K562 (cell line): ENCODE measurements at regions not wholly inside any gene's neighbourhood (a gene's known extent, or its start where the extent isn't known, plus 50 kb on each side); places are given as distances from the start of the nearest gene placed in this dataset.

Experiments
- ATAC-seq: fragments of 200-7000 bp; cut with Tn5 transposase; 3 replicates; pipeline ENCODE4 v1.9.1; 2020; ENCODE audit warnings: moderate library complexity
- BruUV-seq: library from RNA; stranded (reverse); fragments of 400-500 nt; replicated peaks from 2 replicates; lab custom pipeline; 2021; lab: Mats Ljungman, UMichigan
- CTCF ChIA-PET: fragments of 300-600 bp; formaldehyde crosslinking; extraction: SDS; loops from one replicate; lab custom pipeline; 2021; ENCODE audit warnings: low intra/inter-chr PET ratio; lab: Yijun Ruan, JAX
- POLR2A ChIA-PET: fragments of 300-600, 350-650 bp; sonication (Branson Sonifier 250); formaldehyde crosslinking; extraction: SDS; loops from one replicate; lab custom pipeline; 2021; ENCODE audit warnings: antibody characterized with exemption, inconsistent platforms; lab: Yijun Ruan, JAX
- DNase-seq, 4 experiments: peaks; one replicate each; pipeline versions ENCODE4 v3.0.0 to v3.0.0-alpha.2; 2011 to 2018; ENCODE audit warnings: low spot score in 3 of 4, mixed read lengths in 3 of 4; ENCODE audit errors: extremely low read depth in 1 of 4
- FAIRE-seq: peaks from 2 replicates; lab custom pipeline; 2011; peaks lifted over from hg19 to GRCh38; lab: Jason Lieb, UNC
- H2AFZ ChIP-seq: 2 replicates; pipeline ENCODE4 v1.6.0; 2011; ENCODE audit warnings: low read depth, low read length, control low read depth, inconsistent platforms
- H3K27ac ChIP-seq: fragments of 200-600 bp; 3 replicates; pipeline ENCODE4 v1.8.0; 2011; ENCODE audit warnings: low read depth, mild to moderate bottlenecking, control low read depth, inconsistent platforms, low read length, moderate library complexity, mixed read lengths; ENCODE audit errors: extremely low read depth
- H3K27me3 ChIP-seq, 2 experiments: fragments of 300-600 bp in 1 of 2; 2 replicates in 1 of 2; 3 replicates in 1 of 2; pipeline versions ENCODE4 v1.6.0 to v1.8.0; 2011; ENCODE audit warnings: inconsistent platforms in 2 of 2, low read length in 2 of 2, mild to moderate bottlenecking in 1 of 2, mixed read lengths in 1 of 2, moderate library complexity in 1 of 2; ENCODE audit not compliant: control insufficient read depth in 2 of 2, insufficient read depth in 2 of 2
- H3K36me3 ChIP-seq: fragments of 300-600 bp; 3 replicates; pipeline ENCODE4 v1.8.0; 2011; ENCODE audit warnings: mild to moderate bottlenecking, low read length, inconsistent platforms; ENCODE audit not compliant: control insufficient read depth, insufficient read depth
- H3K4me1 ChIP-seq, 2 experiments: fragments of 200-600 bp in 1 of 2; replicated peaks in 1 of 2; 2 replicates in 1 of 2; 3 replicates in 1 of 2; pipeline versions ENCODE4 v1.5.1 to v1.8.0; 2011; ENCODE audit warnings: inconsistent platforms in 2 of 2, low read length in 2 of 2, mild to moderate bottlenecking in 1 of 2, mixed read lengths in 1 of 2, moderate library complexity in 1 of 2; ENCODE audit not compliant: control insufficient read depth in 2 of 2, insufficient read depth in 2 of 2
- H3K4me2 ChIP-seq: 2 replicates; pipeline ENCODE4 v1.6.1; 2011; ENCODE audit warnings: low read length, control low read depth, inconsistent platforms, mixed read lengths; ENCODE audit not compliant: insufficient read depth
- H3K4me3 ChIP-seq: fragments of 200-600 bp; sonication (generic), shearing (Covaris generic); 2 replicates; pipeline ENCODE4 v1.5.1; 2016; ENCODE audit warnings: control low read depth, inconsistent platforms
- H3K79me2 ChIP-seq: fragments of 200-600 bp; 3 replicates; pipeline ENCODE4 v1.8.0; 2011; ENCODE audit warnings: low read length, inconsistent platforms; ENCODE audit not compliant: control insufficient read depth, insufficient read depth
- H3K9ac ChIP-seq, 2 experiments: 2 replicates each; pipeline versions ENCODE4 v1.6.0 to v1.6.1; 2011; ENCODE audit warnings: low read depth in 2 of 2, low read length in 2 of 2, control low read depth in 1 of 2, inconsistent platforms in 1 of 2, mild to moderate bottlenecking in 1 of 2, mixed read lengths in 1 of 2; ENCODE audit not compliant: insufficient read depth in 1 of 2
- H3K9me1 ChIP-seq: one replicate; pipeline ENCODE4 v1.6.0; 2011; ENCODE audit warnings: inconsistent platforms, mild to moderate bottlenecking, low read length, moderate library complexity; ENCODE audit not compliant: control insufficient read depth, insufficient read depth
- H3K9me3 ChIP-seq: replicated peaks from 2 replicates; pipeline ENCODE4 v1.5.1; 2011; ENCODE audit warnings: low read depth, low read length, inconsistent platforms; ENCODE audit not compliant: control insufficient read depth, insufficient read depth
- H4K20me1 ChIP-seq: replicated peaks from 2 replicates; pipeline ENCODE4 v1.6.1; 2011; ENCODE audit warnings: low read length, inconsistent platforms, mixed read lengths; ENCODE audit not compliant: control insufficient read depth, insufficient read depth
- HNRNPUL1 ChIP-seq: fragments of 200-400 bp; formaldehyde crosslinking; IDR thresholded peaks from 2 replicates; pipeline ENCODE4 v1.6.1; 2017; ENCODE audit warnings: low read length
- PATZ1 ChIP-seq: fragments of 250-450 bp; sonication (Bioruptor Pico); IDR thresholded peaks from 2 replicates; pipeline ENCODE4 v1.5.0; 2020; ENCODE audit warnings: mild to moderate bottlenecking, borderline replicate concordance
- STAG1 ChIP-seq: sonication (generic); formaldehyde crosslinking; IDR thresholded peaks from 2 replicates; pipeline ENCODE4 v1.5.0; 2020; ENCODE audit warnings: missing genetic modification reagents, borderline replicate concordance
- TARDBP ChIP-seq: fragments of 450-650 bp; IDR thresholded peaks from 2 replicates; pipeline ENCODE4 v1.6.1; 2016
- TCF7L2 ChIP-seq: fragments of 150-350 bp; IDR thresholded peaks from 2 replicates; pipeline ENCODE4 v1.6.1; 2016; ENCODE audit warnings: low read depth, mild to moderate bottlenecking, low read length, moderate library complexity
- ZFP1 ChIP-seq: fragments of 450-650 bp; formaldehyde crosslinking; IDR thresholded peaks from 2 replicates; pipeline ENCODE4 v1.4.0; 2020; ENCODE audit warnings: mild to moderate bottlenecking, mixed read lengths
- ZKSCAN8 ChIP-seq: fragments of 200-800 bp; sonication (Bioruptor generic); IDR thresholded peaks from 2 replicates; pipeline ENCODE4 v1.6.1; 2016; ENCODE audit warnings: missing genetic modification characterization, missing compliant biosample characterization
- ZNF134 ChIP-seq: fragments of 250-450 bp; sonication (Bioruptor Pico); conservative IDR thresholded peaks from 2 replicates; pipeline ENCODE4 v1.4.0; 2020
- ZNF146 ChIP-seq: IDR thresholded peaks from one replicate; pipeline ENCODE4 v1.6.1; 2018; ENCODE audit warnings: missing compliant biosample characterization; ENCODE audit not compliant: unreplicated experiment
- WGBS: fragments of 100-300 bp; shearing (Covaris generic); methylation state at CpG from one replicate; pipeline ENCODE4 v1.1.6; 2016; ENCODE audit warnings: low coverage, mixed read lengths; ENCODE audit not compliant: insufficient coverage; ENCODE audit errors: missing lambda C conversion rate; 5-methylcytosine and 5-hydroxymethylcytosine counted together
- in situ Hi-C: fragments of 300-500 bp; cut with MboI; formaldehyde crosslinking; loops from 4 replicates; pipeline ENCODE4 v1.15.0; 2018; ENCODE audit warnings: inconsistent platforms, mixed read lengths
- intact Hi-C: fragments of 100-400 bp; cut with micrococcal nuclease; formaldehyde crosslinking; loops from 2 replicates; pipeline ENCODE4 v1.14.2; 2022
- TF ChIP-seq, protein P1 (sequence below), 2 experiments: fragments of 450-650 bp in 1 of 2; sonication (generic) in 1 of 2; formaldehyde crosslinking; conservative IDR thresholded peaks; 2 replicates each; pipeline versions ENCODE4 v1.4.0 to v1.8.1; 2020 to 2022; ENCODE audit warnings: mild to moderate bottlenecking in 1 of 2, missing genetic modification reagents in 1 of 2
- TF ChIP-seq, protein P2 (sequence below): fragments of 450-650 bp; IDR thresholded peaks from 2 replicates; pipeline ENCODE4 v1.6.1; 2017; ENCODE audit warnings: antibody characterized with exemption

DNA sequence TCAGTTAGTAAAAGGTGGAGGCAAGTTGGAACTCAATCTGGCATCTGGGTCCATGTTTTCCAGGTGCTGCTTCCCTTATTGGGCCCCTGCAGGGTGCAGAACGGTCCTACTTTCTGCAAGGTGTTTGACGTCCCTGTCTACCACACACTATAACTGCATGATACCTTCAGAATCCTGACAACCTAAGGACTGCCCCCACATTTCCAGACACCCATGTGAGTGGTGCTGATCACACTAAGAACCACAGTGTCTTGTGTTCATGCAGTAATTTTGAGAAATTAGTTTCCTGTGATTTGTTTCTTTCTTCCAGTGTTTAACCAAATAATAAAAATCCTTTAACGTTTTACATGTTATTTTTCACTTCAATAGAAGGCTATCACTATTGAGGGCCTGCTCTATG, 121.1 kb upstream of the MDM1 start:
- ChIA-PET POLR2A (interaction anchor here (1.1 kb wide), 1 partner anchor 18 kb away, joined by 5 read pairs; no protein-coding TSS in a partner anchor), CTCF (no interaction called here)
- no peaks in the 10 kb centered on the region; a peak in 1 of 5 replicates for H3K27me3 ChIP-seq
- no peaks in the 10 kb centered on the region for H4K20me1 ChIP-seq
- WGBS: 3% methylated on average over 3 of the region's 3 CpGs
- DNase-seq (no peak), ATAC-seq (no peak), FAIRE-seq (no peak)
- peaks cover 0 to 24% of the 10 kb centered on the region in 2 experiments; a peak in 3 of 5 replicates for H3K4me1 ChIP-seq
- no peak overlapping the region for H3K4me2 ChIP-seq
- in situ Hi-C loops (no loop called here), intact Hi-C loops (no loop called here)
- H3K9me3 ChIP-seq: no peaks in the 10 kb centered on the region
- TF ChIP-seq, protein P1, sequence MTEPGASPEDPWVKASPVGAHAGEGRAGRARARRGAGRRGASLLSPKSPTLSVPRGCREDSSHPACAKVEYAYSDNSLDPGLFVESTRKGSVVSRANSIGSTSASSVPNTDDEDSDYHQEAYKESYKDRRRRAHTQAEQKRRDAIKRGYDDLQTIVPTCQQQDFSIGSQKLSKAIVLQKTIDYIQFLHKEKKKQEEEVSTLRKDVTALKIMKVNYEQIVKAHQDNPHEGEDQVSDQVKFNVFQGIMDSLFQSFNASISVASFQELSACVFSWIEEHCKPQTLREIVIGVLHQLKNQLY (CRISPR knock-in tag; conservative IDR thresholded peaks at IDR 0.05): no peak
- H3K9ac ChIP-seq: no peak overlapping the region
- H2AFZ ChIP-seq: no peak overlapping the region
- H3K9me1 ChIP-seq: no peaks in the 10 kb centered on the region
- no peaks in the 10 kb centered on the region for H3K36me3 ChIP-seq
- H3K27ac ChIP-seq: no peak overlapping the region
- H3K79me2 ChIP-seq: no peaks in the 10 kb centered on the region
- H3K4me3 ChIP-seq: no peak overlapping the region
- no TSS peak for BruUV-seq

- in situ Hi-C loops: no loop called here
- ATAC-seq: no peak
- CTCF ChIA-PET: no interaction called here
- Histone ChIP-seq H3K4me2 (no peak overlapping the region), H3K4me3 (no peak overlapping the region)
- TF ChIP-seq ZNF146 (CRISPR knock-in tag) (no peak), TARDBP (no peak), ZFP1 (CRISPR knock-in tag) (no peak), PATZ1 (CRISPR knock-in tag) (no peak), STAG1 (CRISPR knock-in tag) (no peak), ZKSCAN8 (no peak), TCF7L2 (no peak), HNRNPUL1 (no peak), ZNF134 (CRISPR knock-in tag) (no peak)
- TF ChIP-seq, protein P2, sequence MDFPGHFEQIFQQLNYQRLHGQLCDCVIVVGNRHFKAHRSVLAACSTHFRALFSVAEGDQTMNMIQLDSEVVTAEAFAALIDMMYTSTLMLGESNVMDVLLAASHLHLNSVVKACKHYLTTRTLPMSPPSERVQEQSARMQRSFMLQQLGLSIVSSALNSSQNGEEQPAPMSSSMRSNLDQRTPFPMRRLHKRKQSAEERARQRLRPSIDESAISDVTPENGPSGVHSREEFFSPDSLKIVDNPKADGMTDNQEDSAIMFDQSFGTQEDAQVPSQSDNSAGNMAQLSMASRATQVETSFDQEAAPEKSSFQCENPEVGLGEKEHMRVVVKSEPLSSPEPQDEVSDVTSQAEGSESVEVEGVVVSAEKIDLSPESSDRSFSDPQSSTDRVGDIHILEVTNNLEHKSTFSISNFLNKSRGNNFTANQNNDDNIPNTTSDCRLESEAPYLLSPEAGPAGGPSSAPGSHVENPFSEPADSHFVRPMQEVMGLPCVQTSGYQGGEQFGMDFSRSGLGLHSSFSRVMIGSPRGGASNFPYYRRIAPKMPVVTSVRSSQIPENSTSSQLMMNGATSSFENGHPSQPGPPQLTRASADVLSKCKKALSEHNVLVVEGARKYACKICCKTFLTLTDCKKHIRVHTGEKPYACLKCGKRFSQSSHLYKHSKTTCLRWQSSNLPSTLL: no peak
- TF ChIP-seq, all 486 proteins: peak for 0
- Histone ChIP-seq H3K36me3 (no peaks in the 10 kb centered on the region), H2AFZ (no peak overlapping the region), H3K9me1 (no peaks in the 10 kb centered on the region), H3K79me2 (no peaks in the 10 kb centered on the region), H3K27me3 (no peaks in the 10 kb centered on the region; a peak in 1 of 5 replicates), H3K4me1 (peaks cover 0 to 21% of the 10 kb centered on the region in 2 experiments; a peak in 3 of 5 replicates), H3K9me3 (no peaks in the 10 kb centered on the region), H4K20me1 (no peaks in the 10 kb centered on the region), H3K27ac (no peak overlapping the region), H3K9ac (no peak overlapping the region)
- POLR2A ChIA-PET: no interaction called here
- no peak for FAIRE-seq
- 28% methylated on average over 5 of the region's 5 CpGs for WGBS
- no TSS peak for BruUV-seq
- intact Hi-C loops: no loop called here
- no peak for DNase-seq
Observed at GRCh38 chr12:68453876-68454275, 121.7 kb upstream of the MDM1 start.
